ENCODE measurements at regions not wholly inside any gene's neighbourhood (a gene's known extent, or its start where the extent isn't known, plus 50 kb on each side); places are given as distances from the start of the nearest gene placed in this dataset.

DNA sequence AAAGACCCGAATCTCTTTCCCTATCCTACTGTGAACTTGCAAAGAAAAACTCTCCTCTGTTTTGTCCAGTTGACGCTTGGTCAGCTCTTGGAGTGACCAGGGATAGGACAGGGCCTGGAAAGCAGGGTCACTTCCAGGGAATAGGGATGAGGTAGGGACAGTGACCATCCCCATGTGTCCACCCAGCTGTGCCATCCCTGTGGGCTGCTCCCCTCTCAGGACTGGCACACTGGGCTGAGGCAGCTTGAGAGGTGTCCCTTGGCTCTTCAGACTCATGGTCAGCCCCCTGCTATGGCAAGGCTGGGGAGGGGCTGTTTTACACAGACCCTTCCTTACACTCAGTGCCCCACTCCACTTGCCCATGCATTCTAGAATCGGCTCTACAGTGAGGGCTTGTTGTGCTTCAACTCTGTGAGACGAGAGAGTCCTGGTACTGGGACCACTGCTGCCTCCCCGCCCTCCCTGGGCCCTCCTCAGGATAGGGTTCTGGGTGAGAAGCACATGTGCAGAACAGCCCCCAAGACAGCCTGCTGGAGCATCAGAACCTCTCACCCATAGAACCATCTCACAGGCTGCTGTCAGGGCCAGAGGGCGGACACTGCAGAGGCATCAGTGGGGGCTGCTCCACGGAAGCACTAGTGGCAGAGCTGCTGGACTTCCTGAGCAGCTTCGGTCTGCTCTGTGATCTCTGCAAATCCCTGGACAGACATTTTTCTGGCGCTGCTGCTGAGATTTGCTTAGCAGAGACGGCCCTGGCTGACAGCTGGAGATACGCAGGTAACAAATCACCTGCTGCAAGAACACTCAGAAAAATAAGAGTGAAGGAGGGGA lies 202.8 kb upstream of the CXCL12 start:
- TF ChIP-seq, protein P1, sequence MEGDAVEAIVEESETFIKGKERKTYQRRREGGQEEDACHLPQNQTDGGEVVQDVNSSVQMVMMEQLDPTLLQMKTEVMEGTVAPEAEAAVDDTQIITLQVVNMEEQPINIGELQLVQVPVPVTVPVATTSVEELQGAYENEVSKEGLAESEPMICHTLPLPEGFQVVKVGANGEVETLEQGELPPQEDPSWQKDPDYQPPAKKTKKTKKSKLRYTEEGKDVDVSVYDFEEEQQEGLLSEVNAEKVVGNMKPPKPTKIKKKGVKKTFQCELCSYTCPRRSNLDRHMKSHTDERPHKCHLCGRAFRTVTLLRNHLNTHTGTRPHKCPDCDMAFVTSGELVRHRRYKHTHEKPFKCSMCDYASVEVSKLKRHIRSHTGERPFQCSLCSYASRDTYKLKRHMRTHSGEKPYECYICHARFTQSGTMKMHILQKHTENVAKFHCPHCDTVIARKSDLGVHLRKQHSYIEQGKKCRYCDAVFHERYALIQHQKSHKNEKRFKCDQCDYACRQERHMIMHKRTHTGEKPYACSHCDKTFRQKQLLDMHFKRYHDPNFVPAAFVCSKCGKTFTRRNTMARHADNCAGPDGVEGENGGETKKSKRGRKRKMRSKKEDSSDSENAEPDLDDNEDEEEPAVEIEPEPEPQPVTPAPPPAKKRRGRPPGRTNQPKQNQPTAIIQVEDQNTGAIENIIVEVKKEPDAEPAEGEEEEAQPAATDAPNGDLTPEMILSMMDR (IDR thresholded peaks at IDR 0.05) = no peak
- TF ChIP-seq EZH2phosphoT487 (IDR thresholded peaks at IDR 0.05) = no peak
